BE2C (cell line): ENCODE measurements at regions not wholly inside any gene's neighbourhood (a gene's known extent, or its start where the extent isn't known, plus 50 kb on each side); places are given as distances from the start of the nearest gene placed in this dataset.

Source experiments
- DNase-seq: peaks from one replicate; pipeline ENCODE4 v3.0.0-alpha.2; 2020
- H3K27me3 ChIP-seq: fragments of 250-450 bp; sonication (Bioruptor Pico); 2 replicates; pipeline ENCODE4 v1.5.1; 2020; ENCODE audit warnings: mild to moderate bottlenecking
- H3K36me3 ChIP-seq: fragments of 250-450 bp; sonication (Bioruptor Pico); 2 replicates; pipeline ENCODE4 v1.5.1; 2020; ENCODE audit warnings: mild to moderate bottlenecking
- H3K4me1 ChIP-seq: fragments of 250-450 bp; sonication (Bioruptor Pico); 2 replicates; pipeline ENCODE4 v1.5.1; 2020
- H3K4me3 ChIP-seq: 2 replicates; pipeline ENCODE4 v1.5.1; 2011; ENCODE audit warnings: low read depth, low read length
- H3K9me3 ChIP-seq: fragments of 250-450 bp; sonication (Bioruptor Pico); 2 replicates; pipeline ENCODE4 v1.5.1; 2020
- CTCF ChIP-seq: IDR thresholded peaks from 2 replicates; pipeline ENCODE4 v1.5.1; 2012; ENCODE audit warnings: mild to moderate bottlenecking, low read depth, low read length

- no peak overlapping the region for H3K4me3 ChIP-seq
- TF ChIP-seq CTCF: no peak
These were observed 704.2 kb upstream of the SLIT2 start for GRCh38 chr4:19547463-19547862.

GRCh38 chr4:19544446-19545125 is 707.1 kb upstream of the SLIT2 start:
- H3K27me3 ChIP-seq: no peaks in the 10 kb centered on the region
- no peaks in the 10 kb centered on the region for H3K36me3 ChIP-seq
- no peak overlapping the region for H3K4me3 ChIP-seq
- TF ChIP-seq CTCF: no peak
- H3K4me1 ChIP-seq: no peaks in the 10 kb centered on the region
- H3K9me3 ChIP-seq: no peaks in the 10 kb centered on the region
- no peak for DNase-seq

More at GRCh38 chr4:19547463-19547862, 704.2 kb upstream of the SLIT2 start:
- Histone ChIP-seq H3K36me3 (no peaks in the 10 kb centered on the region), H3K27me3 (no peaks in the 10 kb centered on the region), H3K9me3 (no peaks in the 10 kb centered on the region; the same call in 1 of the 2 replicates), H3K4me1 (no peaks in the 10 kb centered on the region)
- DNase-seq: no peak

GRCh38 chr4:19540859-19541540 is 710.7 kb upstream of the SLIT2 start:
- TF ChIP-seq CTCF: no peak
- Histone ChIP-seq H3K9me3 (no peaks in the 10 kb centered on the region), H3K4me3 (no peak overlapping the region), H3K36me3 (no peaks in the 10 kb centered on the region), H3K4me1 (no peaks in the 10 kb centered on the region), H3K27me3 (no peaks in the 10 kb centered on the region)
- DNase-seq: no peak

- Histone ChIP-seq H3K4me3 (no peak overlapping the region), H3K9me3 (no peaks in the 10 kb centered on the region), H3K4me1 (no peaks in the 10 kb centered on the region), H3K36me3 (no peaks in the 10 kb centered on the region), H3K27me3 (no peaks in the 10 kb centered on the region)
- no peak for TF ChIP-seq CTCF
- no peak for DNase-seq
These were observed 712.5 kb upstream of the SLIT2 start for GRCh38 chr4:19539201-19539600.

- Histone ChIP-seq H3K36me3 (no peaks in the 10 kb centered on the region), H3K27me3 (no peaks in the 10 kb centered on the region), H3K4me1 (no peaks in the 10 kb centered on the region), H3K4me3 (no peak overlapping the region), H3K9me3 (no peaks in the 10 kb centered on the region)
- no peak for TF ChIP-seq CTCF
- DNase-seq: no peak
These were observed 717.5 kb upstream of the SLIT2 start for GRCh38 chr4:19534159-19534558.
